HepG2 (cell line): ENCODE measurements at regions not wholly inside any gene's neighbourhood (a gene's known extent, or its start where the extent isn't known, plus 50 kb on each side); places are given as distances from the start of the nearest gene placed in this dataset.

Experiments
- ATAC-seq: fragments of 200-7000 bp; cut with Tn5 transposase; 3 replicates; pipeline ENCODE4 v1.9.1; 2020; ENCODE audit warnings: mild to moderate bottlenecking, moderate library complexity
- BruUV-seq: library from RNA; stranded (reverse); fragments of 400-500 nt; replicated peaks from 2 replicates; lab custom pipeline; 2021; lab: Mats Ljungman, UMichigan
- CTCF ChIA-PET: fragments of 300-600 bp; formaldehyde crosslinking; extraction: SDS; loops from one replicate; lab custom pipeline; 2021; ENCODE audit warnings: low total read pairs, inconsistent platforms, low intra/inter-chr PET ratio; lab: Yijun Ruan, JAX
- POLR2A ChIA-PET: fragments of 350-600 bp; sonication (Branson Sonifier 250); formaldehyde crosslinking; loops from one replicate; lab custom pipeline; 2020; ENCODE audit warnings: antibody characterized with exemption, inconsistent platforms; lab: Yijun Ruan, JAX
- DNase-seq: peaks from one replicate; pipeline ENCODE4 v3.0.0-alpha.2; 2015; ENCODE audit warnings: low spot score
- FAIRE-seq: peaks from 3 replicates; lab custom pipeline; 2011; peaks lifted over from hg19 to GRCh38; lab: Jason Lieb, UNC
- H2AFZ ChIP-seq: one replicate; pipeline ENCODE4 v1.6.1; 2011; ENCODE audit warnings: low read length, inconsistent platforms
- H3K27ac ChIP-seq: fragments of 300-600 bp; 3 replicates; pipeline ENCODE4 v1.8.0; 2011; ENCODE audit warnings: mixed run types, mild to moderate bottlenecking, mixed read lengths, low read length, inconsistent platforms; ENCODE audit not compliant: insufficient read depth; ENCODE audit errors: extremely low read length
- H3K27me3 ChIP-seq, 2 experiments: fragments of 200-600 bp in 1 of 2; 2 replicates in 1 of 2; 3 replicates in 1 of 2; pipeline versions ENCODE4 v1.6.0 to v1.8.0; 2011; ENCODE audit warnings: low read length in 2 of 2, mild to moderate bottlenecking in 2 of 2, moderate library complexity in 2 of 2, inconsistent platforms in 1 of 2; ENCODE audit not compliant: insufficient read depth in 2 of 2, control insufficient read depth in 1 of 2
- H3K36me3 ChIP-seq, 2 experiments: fragments of 200-600 bp in 1 of 2; replicated peaks in 1 of 2; 2 replicates in 1 of 2; 3 replicates in 1 of 2; pipeline versions ENCODE4 v1.5.1 to v1.8.0; 2011; ENCODE audit warnings: low read length in 2 of 2, inconsistent platforms in 1 of 2; ENCODE audit not compliant: insufficient read depth in 2 of 2, control insufficient read depth in 1 of 2
- H3K4me1 ChIP-seq: 2 replicates; pipeline ENCODE4 v1.5.1; 2012; ENCODE audit warnings: low read length, inconsistent platforms; ENCODE audit not compliant: insufficient read depth
- H3K4me2 ChIP-seq: 2 replicates; pipeline ENCODE4 v1.6.0; 2011; ENCODE audit warnings: low read depth, low read length, inconsistent platforms
- H3K4me3 ChIP-seq, 3 experiments: fragments of 200-600 bp in 1 of 3; sonication (generic), shearing (Covaris generic) in 1 of 3; replicated peaks in 1 of 3; 2 replicates each; pipeline ENCODE4 v1.5.1; 2011 to 2016; ENCODE audit warnings: low read length in 3 of 3, inconsistent platforms in 2 of 3, low read depth in 2 of 3, mild to moderate bottlenecking in 2 of 3, control low read depth in 1 of 3, mixed read lengths in 1 of 3; ENCODE audit not compliant: insufficient read depth in 1 of 3
- H3K79me2 ChIP-seq: one replicate; pipeline ENCODE4 v1.6.1; 2011; ENCODE audit warnings: low read length, inconsistent platforms; ENCODE audit not compliant: insufficient read depth
- H3K9ac ChIP-seq: 2 replicates; pipeline ENCODE4 v1.6.0; 2011; ENCODE audit warnings: mild to moderate bottlenecking, low read depth, low read length, inconsistent platforms; ENCODE audit not compliant: insufficient read depth
- H3K9me3 ChIP-seq: 2 replicates; pipeline ENCODE4 v1.5.1; 2012; ENCODE audit warnings: mild to moderate bottlenecking, low read length
- H4K20me1 ChIP-seq: 2 replicates; pipeline ENCODE4 v1.6.0; 2011; ENCODE audit warnings: inconsistent platforms, mild to moderate bottlenecking, low read length, moderate library complexity; ENCODE audit not compliant: insufficient read depth
- DBP ChIP-seq: sonication (generic); formaldehyde crosslinking; IDR thresholded peaks from 2 replicates; pipeline ENCODE4 v1.4.0; 2020; ENCODE audit warnings: missing genetic modification reagents; ENCODE audit errors: not compliant biosample characterization
- FOSL1 ChIP-seq: sonication (generic); formaldehyde crosslinking; IDR thresholded peaks from 2 replicates; pipeline ENCODE4 v1.9.0; 2021; ENCODE audit warnings: missing genetic modification reagents, borderline replicate concordance
- KDM1A ChIP-seq: IDR thresholded peaks from 2 replicates; pipeline ENCODE4 v1.6.1; 2016; ENCODE audit warnings: missing compliant biosample characterization
- NFE2L1 ChIP-seq: sonication (generic); formaldehyde crosslinking; IDR thresholded peaks from 2 replicates; pipeline ENCODE4 v1.4.0; 2020; ENCODE audit warnings: missing genetic modification reagents, mild to moderate bottlenecking, borderline replicate concordance
- PITX1 ChIP-seq: sonication (generic); formaldehyde crosslinking; IDR thresholded peaks from 2 replicates; pipeline ENCODE4 v1.5.1; 2020; ENCODE audit warnings: mild to moderate bottlenecking, missing genetic modification reagents
- ZNF276 ChIP-seq: sonication (generic); formaldehyde crosslinking; IDR thresholded peaks from 2 replicates; pipeline ENCODE4 v1.4.0; 2020; ENCODE audit warnings: mild to moderate bottlenecking, low read depth, missing genetic modification reagents
- ZNF329 ChIP-seq: sonication (generic); formaldehyde crosslinking; IDR thresholded peaks from 2 replicates; pipeline ENCODE4 v1.9.0; 2021; ENCODE audit warnings: low read depth, mild to moderate bottlenecking, missing genetic modification reagents
- ZNF570 ChIP-seq: sonication (generic); formaldehyde crosslinking; IDR thresholded peaks from 2 replicates; pipeline ENCODE4 v1.4.0; 2020; ENCODE audit warnings: mild to moderate bottlenecking, missing genetic modification reagents, borderline replicate concordance
- ZNF768 ChIP-seq: sonication (generic); formaldehyde crosslinking; IDR thresholded peaks from 2 replicates; pipeline ENCODE4 v1.4.0; 2020; ENCODE audit warnings: missing genetic modification reagents
- ZNF781 ChIP-seq: sonication (generic); formaldehyde crosslinking; IDR thresholded peaks from 2 replicates; pipeline ENCODE4 v1.5.1; 2020; ENCODE audit warnings: borderline replicate concordance, mild to moderate bottlenecking, missing genetic modification reagents; ENCODE audit errors: not compliant biosample characterization
- ZNF839 ChIP-seq: sonication (generic); formaldehyde crosslinking; IDR thresholded peaks from 2 replicates; pipeline ENCODE4 v1.4.0; 2020; ENCODE audit warnings: missing genetic modification reagents, mild to moderate bottlenecking, borderline replicate concordance
- WGBS: methylation state at CpG from one replicate; pipeline ENCODE4 v1.1.6; 2017; ENCODE audit warnings: low lambda C conversion rate; 5-methylcytosine and 5-hydroxymethylcytosine counted together
- in situ Hi-C: cut with HindIII; loops from 2 replicates; pipeline ENCODE4 v1.10.0; 2017; ENCODE audit warnings: low pct_unique_long_range_greater_than_20kb; ENCODE audit not compliant: extremely low pct_ligation_motif_present
- intact Hi-C: fragments of 100-400 bp; cut with micrococcal nuclease; formaldehyde crosslinking; loops from one replicate; pipeline ENCODE4 v1.10.0; 2022; ENCODE audit not compliant: unreplicated experiment
- TF ChIP-seq, protein P1 (sequence below): sonication (generic); formaldehyde crosslinking; IDR thresholded peaks from 2 replicates; pipeline ENCODE4 v1.5.1; 2020; ENCODE audit warnings: mild to moderate bottlenecking, missing genetic modification reagents, borderline replicate concordance

DNA sequence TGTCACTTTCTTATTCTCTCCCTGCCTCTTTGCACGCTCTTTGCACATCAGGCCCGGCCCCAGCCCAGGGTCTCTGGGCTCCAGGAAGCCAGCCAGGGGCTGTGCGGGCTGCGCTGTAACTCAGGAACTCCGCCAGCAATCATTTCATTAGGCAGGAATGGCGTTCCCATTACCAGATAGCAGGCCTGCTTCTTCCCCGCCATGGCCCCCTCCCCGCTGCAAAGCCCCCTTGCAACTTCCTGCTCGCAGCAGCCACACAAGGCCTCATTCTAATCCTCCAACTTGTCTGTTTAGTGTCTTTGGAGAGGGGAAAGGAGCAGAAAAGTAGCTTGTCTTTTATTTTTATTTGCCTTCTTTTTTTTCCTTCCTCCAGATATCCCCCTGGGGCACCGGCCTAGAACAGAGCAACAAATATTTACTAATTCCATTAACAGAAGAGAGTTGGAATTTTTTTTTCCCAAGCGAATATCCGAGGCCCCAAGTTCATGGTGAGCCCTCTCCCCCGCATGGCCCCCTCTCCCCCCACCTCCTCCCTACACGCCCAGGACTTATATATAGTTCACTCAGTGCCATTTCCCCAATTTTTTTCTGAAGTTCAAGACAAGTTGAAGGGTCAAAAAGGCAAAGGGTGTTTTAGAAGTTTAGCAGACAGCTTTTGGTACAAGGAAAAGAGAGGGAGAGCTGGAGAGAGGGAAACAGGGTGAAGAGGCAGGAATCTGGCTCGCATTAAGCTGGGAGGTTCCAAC, 329.4 kb upstream of the TBX3 start:
- FAIRE-seq (no peak), DNase-seq (no peak), ATAC-seq (no peak)
- POLR2A ChIA-PET: no interaction called here
- Histone ChIP-seq H3K9ac (no peak overlapping the region), H3K4me1 (no peaks in the 10 kb centered on the region), H2AFZ (no peak overlapping the region), H3K4me2 (no peak overlapping the region), H4K20me1 (no peaks in the 10 kb centered on the region), H3K27me3 (peaks cover 0 to 17% of the 10 kb centered on the region in 2 experiments; a peak in 2 of 5 replicates), H3K4me3 (no peak overlapping the region), H3K79me2 (no peaks in the 10 kb centered on the region), H3K27ac (no peak overlapping the region), H3K36me3 (no peaks in the 10 kb centered on the region), H3K9me3 (no peaks in the 10 kb centered on the region)
- no TSS peak for BruUV-seq
- CTCF ChIA-PET: no interaction called here
- intact Hi-C loops (no loop called here), in situ Hi-C loops (no loop called here)
- TF ChIP-seq ZNF781 (CRISPR knock-in tag): no peak
- TF ChIP-seq, protein P1, sequence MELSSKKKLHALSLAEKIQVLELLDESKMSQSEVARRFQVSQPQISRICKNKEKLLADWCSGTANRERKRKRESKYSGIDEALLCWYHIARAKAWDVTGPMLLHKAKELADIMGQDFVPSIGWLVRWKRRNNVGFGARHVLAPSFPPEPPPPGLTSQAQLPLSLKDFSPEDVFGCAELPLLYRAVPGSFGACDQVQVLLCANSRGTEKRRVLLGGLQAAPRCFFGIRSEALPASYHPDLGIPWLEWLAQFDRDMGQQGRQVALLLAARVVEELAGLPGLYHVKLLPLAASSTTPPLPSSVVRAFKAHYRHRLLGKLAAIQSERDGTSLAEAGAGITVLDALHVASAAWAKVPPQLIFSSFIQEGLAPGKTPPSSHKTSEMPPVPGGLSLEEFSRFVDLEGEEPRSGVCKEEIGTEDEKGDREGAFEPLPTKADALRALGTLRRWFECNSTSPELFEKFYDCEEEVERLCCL: no peak
- no peak for TF ChIP-seq FOSL1 (CRISPR knock-in tag)
- no peak for TF ChIP-seq ZNF276 (CRISPR knock-in tag)
- no peak for TF ChIP-seq DBP (CRISPR knock-in tag)
- TF ChIP-seq PITX1 (CRISPR knock-in tag): no peak
- no peak for TF ChIP-seq KDM1A (CRISPR knock-in tag)
- TF ChIP-seq ZNF570 (CRISPR knock-in tag): no peak
- TF ChIP-seq ZNF768 (CRISPR knock-in tag): no peak
- no peak for TF ChIP-seq ZNF329 (CRISPR knock-in tag)
- no peak for TF ChIP-seq NFE2L1 (CRISPR knock-in tag)
- TF ChIP-seq ZNF839 (CRISPR knock-in tag): no peak
- WGBS: 33% methylated on average over 15 of the region's 15 CpGs
